Peyer's patch (tissue), 4 donors: ENCODE measurements at regions not wholly inside any gene's neighbourhood (a gene's known extent, or its start where the extent isn't known, plus 50 kb on each side); places are given as distances from the start of the nearest gene placed in this dataset.

Experiments
- POLR2A ChIP-seq, 2 donors: fragments of 450-650 bp; IDR thresholded peaks; one replicate each; pipeline ENCODE4 v1.5.1; 2017; ENCODE audit warnings: antibody characterized with exemption in 2 of 2, mild to moderate bottlenecking in 2 of 2, moderate library complexity in 2 of 2
- TF ChIP-seq, protein P1 (sequence below), 6 experiments: fragments of 450-650 bp in 4 of 6; fragments of 200-600 bp in 2 of 6; sonication (generic) in 1 of 6; IDR thresholded peaks; one replicate each; pipeline ENCODE4 v1.5.1; 2017 to 2019; ENCODE audit warnings: antibody characterized with exemption in 6 of 6, mild to moderate bottlenecking in 3 of 6, moderate library complexity in 1 of 6

DNA sequence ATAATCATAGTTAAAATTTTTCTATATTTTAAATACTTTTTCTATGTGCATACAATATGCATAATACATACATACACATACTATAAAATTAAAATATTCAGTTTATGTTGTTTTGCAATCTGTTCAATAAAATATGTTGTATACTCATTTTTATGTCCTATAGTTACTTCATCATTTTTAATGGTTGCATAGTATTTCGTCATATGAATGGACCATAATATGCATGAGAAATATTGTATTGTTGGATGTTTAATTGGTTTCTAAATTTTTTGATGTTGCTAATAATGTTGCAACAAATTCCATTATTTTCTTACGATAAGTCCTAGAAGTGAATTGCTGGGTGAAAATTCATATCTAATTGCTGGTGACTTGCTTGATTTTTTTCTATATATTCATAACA lies 211.5 kb upstream of the GCFC2 start:
- TF ChIP-seq, protein P1, sequence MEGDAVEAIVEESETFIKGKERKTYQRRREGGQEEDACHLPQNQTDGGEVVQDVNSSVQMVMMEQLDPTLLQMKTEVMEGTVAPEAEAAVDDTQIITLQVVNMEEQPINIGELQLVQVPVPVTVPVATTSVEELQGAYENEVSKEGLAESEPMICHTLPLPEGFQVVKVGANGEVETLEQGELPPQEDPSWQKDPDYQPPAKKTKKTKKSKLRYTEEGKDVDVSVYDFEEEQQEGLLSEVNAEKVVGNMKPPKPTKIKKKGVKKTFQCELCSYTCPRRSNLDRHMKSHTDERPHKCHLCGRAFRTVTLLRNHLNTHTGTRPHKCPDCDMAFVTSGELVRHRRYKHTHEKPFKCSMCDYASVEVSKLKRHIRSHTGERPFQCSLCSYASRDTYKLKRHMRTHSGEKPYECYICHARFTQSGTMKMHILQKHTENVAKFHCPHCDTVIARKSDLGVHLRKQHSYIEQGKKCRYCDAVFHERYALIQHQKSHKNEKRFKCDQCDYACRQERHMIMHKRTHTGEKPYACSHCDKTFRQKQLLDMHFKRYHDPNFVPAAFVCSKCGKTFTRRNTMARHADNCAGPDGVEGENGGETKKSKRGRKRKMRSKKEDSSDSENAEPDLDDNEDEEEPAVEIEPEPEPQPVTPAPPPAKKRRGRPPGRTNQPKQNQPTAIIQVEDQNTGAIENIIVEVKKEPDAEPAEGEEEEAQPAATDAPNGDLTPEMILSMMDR (IDR thresholded peaks at IDR 0.05): no peak
- no peak for TF ChIP-seq POLR2A (IDR thresholded peaks at IDR 0.05)
